ENCODE measurements at regions not wholly inside any gene's neighbourhood (a gene's known extent, or its start where the extent isn't known, plus 50 kb on each side); places are given as distances from the start of the nearest gene placed in this dataset.

DNA sequence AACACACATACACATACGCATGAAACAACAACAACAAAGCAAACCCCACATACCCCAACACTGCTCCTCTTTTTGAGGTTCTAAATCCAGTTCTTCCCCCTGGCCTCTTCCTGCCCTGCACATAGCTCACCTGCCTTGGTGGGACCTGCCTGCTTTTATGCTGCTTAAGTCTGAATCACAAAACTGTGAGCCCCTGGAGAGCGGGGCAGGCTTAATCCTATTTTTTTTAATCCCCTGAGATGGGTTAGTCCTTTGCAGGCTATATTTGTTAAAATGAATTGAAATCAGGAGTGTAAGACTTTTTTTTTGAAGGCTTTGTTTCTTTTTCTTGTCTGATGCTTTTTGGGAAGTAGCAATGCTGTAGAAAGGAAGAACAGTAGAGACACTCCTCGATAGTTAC, 84.6 kb upstream of the MAX start:
- no peak overlapping the region for H3K14ac ChIP-seq (replicated peaks; ENCODE audit: low read depth, low read length)

More for the DNA sequence above, 84.6 kb upstream of the MAX start:
- Histone ChIP-seq H2BK5ac (ENCODE audit: low read depth, low read length, poor library complexity, severe bottlenecking) (no peak overlapping the region), H3K79me1 (ENCODE audit: low read depth in 1 of 2, low read length in 2 of 2) (no peaks in the 10 kb centered on the region), H3K4me2 (ENCODE audit: low read depth, low read length) (no peak overlapping the region), H3K9me3 (ENCODE audit: control insufficient read depth, insufficient read depth, low read length) (no peaks in the 10 kb centered on the region), H3K4me1 (ENCODE audit: control insufficient read depth, insufficient read depth, low read length) (no peaks in the 10 kb centered on the region), H2AFZ (replicated peaks; ENCODE audit: low read length, poor library complexity) (no peak overlapping the region), H3K36me3 (ENCODE audit: control insufficient read depth, insufficient read depth, low read length) (no peaks in the 10 kb centered on the region), H3K27me3 (ENCODE audit: control insufficient read depth, insufficient read depth, low read length) (peaks cover 17% of the 10 kb centered on the region), H2BK20ac (ENCODE audit: low read depth, low read length) (no peak overlapping the region), H3K18ac (ENCODE audit: low read depth, low read length) (no peak overlapping the region), H3K4ac (ENCODE audit: low read depth, low read length) (no peak overlapping the region), H3K56ac (ENCODE audit: extremely low read depth, insufficient read depth, low read length) (no peak overlapping the region), H2AK5ac (ENCODE audit: low read depth, low read length) (no peak overlapping the region), H3K27ac (ENCODE audit: insufficient read depth, low read length) (no peak overlapping the region), H4K8ac (ENCODE audit: low read depth in 2 of 2, low read length in 2 of 2) (no peak overlapping the region), H3K9ac (ENCODE audit: low read depth, low read length) (no peak overlapping the region), H3K23ac (ENCODE audit: low read depth, low read length) (no peak overlapping the region), H4K20me1 (ENCODE audit: insufficient read depth, low read length) (no peaks in the 10 kb centered on the region), H2AK9ac (replicated peaks; ENCODE audit: low read depth, low read length, poor library complexity) (no peak overlapping the region), H2BK120ac (ENCODE audit: low read depth, low read length) (no peak overlapping the region), H4K91ac (ENCODE audit: insufficient read depth, low read depth, low read length) (no peak overlapping the region), H3K4me3 (ENCODE audit: insufficient read depth, low read depth, low read length) (no peak overlapping the region), H3K9me1 (ENCODE audit: insufficient read depth, low read length) (no peaks in the 10 kb centered on the region; the same call in 1 of the 2 replicates), H2BK15ac (ENCODE audit: low read depth, low read length) (no peak overlapping the region), H4K5ac (ENCODE audit: low read depth, low read length) (no peak overlapping the region)
- ATAC-seq (ENCODE audit: low read depth) (no peak), DNase-seq (no peak)
- BruUV-seq (replicated peaks), result no TSS peak
- dilution Hi-C loops (cut with HindIII; ENCODE audit: low sequenced_read_pairs, unreplicated experiment), result no loop called here
- intact Hi-C loops (cut with micrococcal nuclease), result no loop called here
- CTCF ChIA-PET, result interaction anchor here (0.6 kb wide), 1 partner anchor 10 kb away, joined by 3 read pairs; no protein-coding TSS in a partner anchor
- no CpG with 5 or more reads among the region's 3 CpGs for WGBS, 2 experiments (ENCODE audit: extremely low coverage in 2 of 2, insufficient read length in 1 of 2)
- TF ChIP-seq NFE2L2 (IDR thresholded peaks at IDR 0.05; ENCODE audit: low read depth, low read length), result no peak
- TF ChIP-seq RCOR1 (IDR thresholded peaks at IDR 0.05; ENCODE audit: insufficient replicate concordance, low read length), result no peak
- TF ChIP-seq, protein P1, sequence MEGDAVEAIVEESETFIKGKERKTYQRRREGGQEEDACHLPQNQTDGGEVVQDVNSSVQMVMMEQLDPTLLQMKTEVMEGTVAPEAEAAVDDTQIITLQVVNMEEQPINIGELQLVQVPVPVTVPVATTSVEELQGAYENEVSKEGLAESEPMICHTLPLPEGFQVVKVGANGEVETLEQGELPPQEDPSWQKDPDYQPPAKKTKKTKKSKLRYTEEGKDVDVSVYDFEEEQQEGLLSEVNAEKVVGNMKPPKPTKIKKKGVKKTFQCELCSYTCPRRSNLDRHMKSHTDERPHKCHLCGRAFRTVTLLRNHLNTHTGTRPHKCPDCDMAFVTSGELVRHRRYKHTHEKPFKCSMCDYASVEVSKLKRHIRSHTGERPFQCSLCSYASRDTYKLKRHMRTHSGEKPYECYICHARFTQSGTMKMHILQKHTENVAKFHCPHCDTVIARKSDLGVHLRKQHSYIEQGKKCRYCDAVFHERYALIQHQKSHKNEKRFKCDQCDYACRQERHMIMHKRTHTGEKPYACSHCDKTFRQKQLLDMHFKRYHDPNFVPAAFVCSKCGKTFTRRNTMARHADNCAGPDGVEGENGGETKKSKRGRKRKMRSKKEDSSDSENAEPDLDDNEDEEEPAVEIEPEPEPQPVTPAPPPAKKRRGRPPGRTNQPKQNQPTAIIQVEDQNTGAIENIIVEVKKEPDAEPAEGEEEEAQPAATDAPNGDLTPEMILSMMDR (conservative IDR thresholded peaks at IDR 0.05; ENCODE audit: low read depth, low read length), result no peak
- TF ChIP-seq, protein P2, sequence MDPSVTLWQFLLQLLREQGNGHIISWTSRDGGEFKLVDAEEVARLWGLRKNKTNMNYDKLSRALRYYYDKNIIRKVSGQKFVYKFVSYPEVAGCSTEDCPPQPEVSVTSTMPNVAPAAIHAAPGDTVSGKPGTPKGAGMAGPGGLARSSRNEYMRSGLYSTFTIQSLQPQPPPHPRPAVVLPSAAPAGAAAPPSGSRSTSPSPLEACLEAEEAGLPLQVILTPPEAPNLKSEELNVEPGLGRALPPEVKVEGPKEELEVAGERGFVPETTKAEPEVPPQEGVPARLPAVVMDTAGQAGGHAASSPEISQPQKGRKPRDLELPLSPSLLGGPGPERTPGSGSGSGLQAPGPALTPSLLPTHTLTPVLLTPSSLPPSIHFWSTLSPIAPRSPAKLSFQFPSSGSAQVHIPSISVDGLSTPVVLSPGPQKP (IDR thresholded peaks at IDR 0.05; ENCODE audit: borderline replicate concordance, low read depth, low read length), result no peak
- no peak for TF ChIP-seq RFX5 (IDR thresholded peaks at IDR 0.05; ENCODE audit: low read depth, low read length)
- no peak for TF ChIP-seq RAD21 (IDR thresholded peaks at IDR 0.05; ENCODE audit: low read length)
- in situ Hi-C loops (cut with MboI; ENCODE audit: low sequenced_read_pairs), result no loop called here
- POLR2A ChIA-PET (ENCODE audit: unreplicated experiment), result no interaction called here

Measured in IMR-90 (cell line).